Hepatocyte (in vitro differentiated cells): ENCODE measurements at regions not wholly inside any gene's neighbourhood (a gene's known extent, or its start where the extent isn't known, plus 50 kb on each side); places are given as distances from the start of the nearest gene placed in this dataset.

Experiments
- DNase-seq: peaks from one replicate; pipeline ENCODE4 v3.0.0-alpha.2; 2016; ENCODE audit warnings: low spot score
- H2AFZ ChIP-seq: fragments of 200-600 bp; sonication (generic); 2 replicates; pipeline ENCODE4 v1.6.0; 2016; ENCODE audit warnings: antibody characterized with exemption, mild to moderate bottlenecking
- H3K27ac ChIP-seq: fragments of 200-600 bp; sonication (generic); 2 replicates; pipeline ENCODE4 v1.5.1; 2016; ENCODE audit warnings: mild to moderate bottlenecking
- H3K27me3 ChIP-seq: fragments of 200-600 bp; sonication (generic); 2 replicates; pipeline ENCODE4 v1.6.1; 2016
- H3K36me3 ChIP-seq: fragments of 200-600 bp; sonication (generic); replicated peaks from 2 replicates; pipeline ENCODE4 v1.5.1; 2016; ENCODE audit warnings: low read depth; ENCODE audit not compliant: insufficient read depth
- H3K4me1 ChIP-seq: fragments of 200-600 bp; sonication (generic); 2 replicates; pipeline ENCODE4 v1.5.1; 2016; ENCODE audit warnings: mild to moderate bottlenecking, moderate library complexity; ENCODE audit not compliant: insufficient read depth
- H3K4me2 ChIP-seq: fragments of 200-600 bp; sonication (generic); 2 replicates; pipeline ENCODE4 v1.6.0; 2016
- H3K4me3 ChIP-seq: fragments of 200-600 bp; sonication (generic); 2 replicates; pipeline ENCODE4 v1.5.1; 2016; ENCODE audit warnings: mild to moderate bottlenecking
- H3K79me2 ChIP-seq: fragments of 200-600 bp; sonication (generic); 2 replicates; pipeline ENCODE4 v1.6.0; 2017; ENCODE audit warnings: mild to moderate bottlenecking
- H3K9me2 ChIP-seq: fragments of 200-600 bp; sonication (generic); replicated peaks from 2 replicates; pipeline ENCODE4 v1.6.0; 2017; ENCODE audit warnings: mild to moderate bottlenecking; ENCODE audit not compliant: insufficient read depth
- H3K9me3 ChIP-seq: fragments of 200-600 bp; sonication (generic); 2 replicates; pipeline ENCODE4 v1.5.1; 2016; ENCODE audit warnings: low read depth, mild to moderate bottlenecking
- H4K20me1 ChIP-seq: fragments of 200-600 bp; sonication (generic); 2 replicates; pipeline ENCODE4 v1.6.0; 2016; ENCODE audit warnings: mild to moderate bottlenecking; ENCODE audit not compliant: insufficient read depth, poor library complexity, severe bottlenecking
- EZH2 ChIP-seq: fragments of 200-600 bp; sonication (generic); IDR thresholded peaks from 2 replicates; pipeline ENCODE4 v1.6.1; 2016; ENCODE audit warnings: antibody characterized with exemption, mild to moderate bottlenecking, borderline replicate concordance
- EZH2phosphoT487 ChIP-seq: fragments of 200-600 bp; sonication (generic); IDR thresholded peaks from one replicate; pipeline ENCODE4 v1.6.1; 2018; ENCODE audit warnings: antibody characterized with exemption, mild to moderate bottlenecking, low read depth, moderate library complexity; ENCODE audit not compliant: unreplicated experiment, severe bottlenecking
- WGBS: methylation state at CpG from one replicate; pipeline ENCODE4 v1.1.6; 2016; ENCODE audit warnings: low lambda C conversion rate; ENCODE audit errors: missing lambda C conversion rate; 5-methylcytosine and 5-hydroxymethylcytosine counted together
- TF ChIP-seq, protein P1 (sequence below): fragments of 200-600 bp; sonication (generic); IDR thresholded peaks from 2 replicates; pipeline ENCODE4 v1.5.1; 2016; ENCODE audit warnings: antibody characterized with exemption, mild to moderate bottlenecking; ENCODE audit not compliant: poor library complexity

DNA sequence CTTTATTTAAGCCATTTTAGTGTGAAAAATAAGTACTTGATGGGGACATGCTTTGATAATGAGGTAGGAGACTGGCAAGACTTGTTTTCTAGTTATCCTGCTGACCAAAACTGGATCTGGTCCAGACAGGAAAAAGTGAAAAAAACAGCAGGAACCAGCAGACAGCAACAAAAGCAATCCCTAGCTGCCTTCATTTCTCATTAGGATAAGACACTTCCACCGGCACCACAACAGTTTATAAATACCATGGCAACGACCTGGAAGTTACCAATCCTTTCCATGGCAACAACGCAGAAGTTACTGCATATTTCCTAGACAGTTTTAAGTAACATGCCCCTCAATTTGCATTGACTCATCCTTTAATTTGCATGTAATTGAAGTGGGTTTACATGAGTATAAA is 993.8 kb upstream of the NCAM2 start:
- no peaks in the 10 kb centered on the region for H3K9me2 ChIP-seq
- no peaks in the 10 kb centered on the region for H3K4me1 ChIP-seq
- WGBS, result 85% methylated on average over 3 of the region's 3 CpGs
- H3K4me3 ChIP-seq, result no peak overlapping the region
- no peak for DNase-seq
- H3K27ac ChIP-seq, result no peak overlapping the region
- H3K4me2 ChIP-seq, result no peak overlapping the region
- no peak overlapping the region for H2AFZ ChIP-seq
- H4K20me1 ChIP-seq, result no peaks in the 10 kb centered on the region
- no peaks in the 10 kb centered on the region for H3K9me3 ChIP-seq
- no peaks in the 10 kb centered on the region for H3K79me2 ChIP-seq
- H3K27me3 ChIP-seq, result no peaks in the 10 kb centered on the region
- TF ChIP-seq EZH2, result no peak
- TF ChIP-seq, protein P1, sequence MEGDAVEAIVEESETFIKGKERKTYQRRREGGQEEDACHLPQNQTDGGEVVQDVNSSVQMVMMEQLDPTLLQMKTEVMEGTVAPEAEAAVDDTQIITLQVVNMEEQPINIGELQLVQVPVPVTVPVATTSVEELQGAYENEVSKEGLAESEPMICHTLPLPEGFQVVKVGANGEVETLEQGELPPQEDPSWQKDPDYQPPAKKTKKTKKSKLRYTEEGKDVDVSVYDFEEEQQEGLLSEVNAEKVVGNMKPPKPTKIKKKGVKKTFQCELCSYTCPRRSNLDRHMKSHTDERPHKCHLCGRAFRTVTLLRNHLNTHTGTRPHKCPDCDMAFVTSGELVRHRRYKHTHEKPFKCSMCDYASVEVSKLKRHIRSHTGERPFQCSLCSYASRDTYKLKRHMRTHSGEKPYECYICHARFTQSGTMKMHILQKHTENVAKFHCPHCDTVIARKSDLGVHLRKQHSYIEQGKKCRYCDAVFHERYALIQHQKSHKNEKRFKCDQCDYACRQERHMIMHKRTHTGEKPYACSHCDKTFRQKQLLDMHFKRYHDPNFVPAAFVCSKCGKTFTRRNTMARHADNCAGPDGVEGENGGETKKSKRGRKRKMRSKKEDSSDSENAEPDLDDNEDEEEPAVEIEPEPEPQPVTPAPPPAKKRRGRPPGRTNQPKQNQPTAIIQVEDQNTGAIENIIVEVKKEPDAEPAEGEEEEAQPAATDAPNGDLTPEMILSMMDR, result no peak
- H3K36me3 ChIP-seq, result no peaks in the 10 kb centered on the region

DNA sequence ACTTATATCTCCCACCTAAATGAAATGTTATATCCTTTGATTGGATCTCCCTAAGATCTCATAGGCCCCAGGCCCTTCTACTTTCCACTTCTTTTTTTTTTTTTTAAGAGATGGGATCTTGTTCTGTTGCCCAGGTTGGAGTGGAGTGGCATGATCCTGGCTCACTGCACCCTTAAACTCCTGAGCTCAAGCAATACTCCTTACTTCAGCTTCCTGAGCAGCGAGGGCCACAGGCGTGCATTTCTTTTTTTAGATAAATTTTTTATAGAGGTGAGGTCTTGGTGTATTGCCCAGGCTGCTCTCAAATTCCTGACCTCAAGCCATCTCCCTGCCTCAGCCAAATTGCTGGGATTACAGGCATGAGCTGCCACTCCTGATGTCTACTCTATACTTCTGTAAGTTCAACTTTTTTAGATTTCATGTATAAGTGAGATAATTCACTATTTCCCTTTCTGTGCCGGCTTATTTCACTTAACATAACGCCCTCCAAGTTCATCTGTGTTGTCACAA is 987.5 kb upstream of the NCAM2 start:
- TF ChIP-seq, protein P1, result no peak
- no peak for TF ChIP-seq EZH2phosphoT487
- no peak for TF ChIP-seq EZH2
- DNase-seq, result no peak
- Histone ChIP-seq H3K4me2 (no peak overlapping the region), H3K36me3 (no peaks in the 10 kb centered on the region), H3K27ac (no peak overlapping the region), H3K4me1 (no peaks in the 10 kb centered on the region), H3K9me2 (no peaks in the 10 kb centered on the region), H3K9me3 (no peaks in the 10 kb centered on the region), H4K20me1 (no peaks in the 10 kb centered on the region), H3K79me2 (no peaks in the 10 kb centered on the region), H3K4me3 (no peak overlapping the region), H2AFZ (no peak overlapping the region), H3K27me3 (no peaks in the 10 kb centered on the region)
- 94% methylated on average over 4 of the region's 4 CpGs for WGBS

DNA sequence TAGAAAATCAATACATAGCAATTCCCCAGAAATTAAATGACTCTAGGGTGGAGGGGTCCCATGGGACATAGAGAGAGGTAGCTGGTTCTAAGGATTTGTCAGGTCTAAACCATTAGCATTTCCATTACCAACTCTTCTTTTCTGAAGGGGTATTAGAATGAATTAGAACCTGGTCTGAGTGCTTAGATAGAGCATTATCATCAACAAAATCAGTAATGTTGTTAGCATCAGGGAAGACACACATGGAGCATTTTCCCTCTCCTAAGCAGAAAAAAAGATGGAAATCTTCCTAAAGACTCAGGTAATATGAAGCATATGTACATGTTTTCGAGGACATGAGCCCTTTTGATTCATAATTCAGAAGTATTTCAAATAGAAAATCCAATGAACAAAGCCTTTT is 984.4 kb upstream of the NCAM2 start:
- no peak for DNase-seq
- no peak overlapping the region for H3K4me3 ChIP-seq
- H4K20me1 ChIP-seq, result no peaks in the 10 kb centered on the region
- H3K4me1 ChIP-seq, result no peaks in the 10 kb centered on the region
- H2AFZ ChIP-seq, result no peak overlapping the region
- H3K4me2 ChIP-seq, result no peak overlapping the region
- TF ChIP-seq EZH2 (no peak), EZH2phosphoT487 (no peak)
- TF ChIP-seq, protein P1, result no peak
- H3K79me2 ChIP-seq, result no peaks in the 10 kb centered on the region
- H3K9me3 ChIP-seq, result no peaks in the 10 kb centered on the region
- H3K27me3 ChIP-seq, result no peaks in the 10 kb centered on the region
- no peaks in the 10 kb centered on the region for H3K9me2 ChIP-seq
- H3K36me3 ChIP-seq, result no peaks in the 10 kb centered on the region
- no peak overlapping the region for H3K27ac ChIP-seq
- WGBS, result 77% methylated on average over 1 of the region's 1 CpG
